SW 1271 (cell line): ENCODE measurements at regions not wholly inside any gene's neighbourhood (a gene's known extent, or its start where the extent isn't known, plus 50 kb on each side); places are given as distances from the start of the nearest gene placed in this dataset.
A peak's percentile ranks its signal among the peaks of the same experiment; 100 is the strongest.
"Not testable (repeated sequence)": the region's sequence is repeated elsewhere in the genome, so short reads cannot be mapped to it uniquely, and the experiment has no call there.

Source experiments
- DNase-seq, 2 experiments: peaks; one replicate each; lab custom pipeline; 2025; lab: John Stamatoyannopoulos, UW

- DNase-seq: no peak
Observed at GRCh38 chr6:50467931-50468330, 245.4 kb upstream of the TFAP2D start.

GRCh38 chr6:50471041-50471440 is 242.3 kb upstream of the TFAP2D start:
- DNase-seq: no peak

- no peak for DNase-seq
Observed at GRCh38 chr6:50510361-50510760, 203.0 kb upstream of the TFAP2D start.

- DNase-seq: no peak
Observed at GRCh38 chr6:50520326-50521266, 192.7 kb upstream of the TFAP2D start.

GRCh38 chr6:50524341-50524740 is 189.0 kb upstream of the TFAP2D start:
- no peak for DNase-seq

GRCh38 chr6:50527985-50528384 is 185.3 kb upstream of the TFAP2D start:
- no peak for DNase-seq

GRCh38 chr6:50539447-50539846 is 173.9 kb upstream of the TFAP2D start:
- DNase-seq: no peak

- DNase-seq: no peak
Observed at GRCh38 chr6:50541941-50542340, 171.4 kb upstream of the TFAP2D start.

GRCh38 chr6:50543666-50544065 is 169.7 kb upstream of the TFAP2D start:
- no peak for DNase-seq

GRCh38 chr6:50549026-50549425 is 164.3 kb upstream of the TFAP2D start:
- DNase-seq: no peak

GRCh38 chr6:50549475-50549874 is 163.9 kb upstream of the TFAP2D start:
- no peak for DNase-seq

- DNase-seq: no peak
Observed at GRCh38 chr6:50555982-50556381, 157.3 kb upstream of the TFAP2D start.

GRCh38 chr6:50565004-50565403 is 148.3 kb upstream of the TFAP2D start:
- no peak for DNase-seq

- not testable (repeated sequence) for DNase-seq
Observed at GRCh38 chr6:50571230-50571629, 142.1 kb upstream of the TFAP2D start.

- DNase-seq: no peak
Observed at GRCh38 chr6:50585441-50586330, 127.6 kb upstream of the TFAP2D start.

- DNase-seq: no peak
Observed at GRCh38 chr6:50586331-50586675, 127.0 kb upstream of the TFAP2D start.

GRCh38 chr6:50589751-50590470 is 123.4 kb upstream of the TFAP2D start:
- no peak for DNase-seq

- DNase-seq: no peak
Observed at GRCh38 chr6:50591135-50591534, 122.2 kb upstream of the TFAP2D start.

GRCh38 chr6:50600280-50600679 is 113.0 kb upstream of the TFAP2D start:
- no peak for DNase-seq

GRCh38 chr6:50602292-50602691 is 111.0 kb upstream of the TFAP2D start:
- peak in 1 of 2 experiments; percentile 33 for DNase-seq

- DNase-seq: no peak
Observed at GRCh38 chr6:50608421-50608820, 104.9 kb upstream of the TFAP2D start.

GRCh38 chr6:50610562-50610961 is 102.8 kb upstream of the TFAP2D start:
- DNase-seq: peak in 1 of 2 experiments; percentile 6
